ENCODE measurements at regions not wholly inside any gene's neighbourhood (a gene's known extent, or its start where the extent isn't known, plus 50 kb on each side); places are given as distances from the start of the nearest gene placed in this dataset.

- no peak for TF ChIP-seq CTCF (IDR thresholded peaks at IDR 0.05; ENCODE audit: low read depth, low read length, poor library complexity, severe bottlenecking)
- TF ChIP-seq EZH2phosphoT487 (IDR thresholded peaks at IDR 0.05; ENCODE audit: borderline replicate concordance, low read length), result no peak
Measured at GRCh38 chr9:18348083-18348475, 125.9 kb upstream of the ADAMTSL1 start.

Data from DOHH2 (cell line).